Retina (tissue), 1 donor: ENCODE measurements at regions not wholly inside any gene's neighbourhood (a gene's known extent, or its start where the extent isn't known, plus 50 kb on each side); places are given as distances from the start of the nearest gene placed in this dataset.
A peak's percentile ranks its signal among the peaks of the same experiment; 100 is the strongest.

Experiments used
- DNase-seq: peaks from one replicate; pipeline ENCODE4 v3.0.0-alpha.2; 2016

DNA sequence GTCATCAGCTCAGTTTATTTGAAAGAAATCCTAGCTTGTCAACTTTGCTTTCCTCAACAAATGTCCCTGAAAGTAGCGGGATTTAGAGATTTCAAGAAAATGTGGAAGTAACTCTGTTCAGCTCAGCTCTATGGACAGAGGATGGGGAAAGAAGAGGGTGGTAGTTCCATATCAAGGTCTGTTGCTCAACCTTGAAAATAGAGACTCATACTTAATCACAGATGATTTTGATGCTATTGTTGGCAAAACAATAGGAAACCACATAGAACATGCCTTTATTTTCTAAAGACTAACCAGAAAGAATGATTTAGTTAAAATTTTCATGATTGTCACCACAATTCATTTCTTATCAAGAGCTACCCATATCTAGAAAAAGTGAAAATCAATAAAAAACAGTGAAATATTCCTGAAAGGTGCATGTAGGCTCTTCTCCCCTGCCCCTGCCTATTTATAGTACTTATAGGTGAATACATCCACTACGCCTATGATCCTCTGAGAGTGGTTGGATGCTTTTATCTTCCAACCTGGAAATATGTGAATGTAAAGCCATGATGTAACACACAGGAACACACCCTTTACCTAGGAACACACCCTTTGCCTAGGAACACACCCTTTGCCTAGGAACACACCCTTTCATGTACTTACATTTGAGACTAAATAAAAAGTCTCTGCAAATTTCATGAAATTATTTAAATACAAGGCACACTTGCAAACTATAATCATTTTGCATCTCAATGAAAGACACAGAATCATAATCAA is 65.8 kb downstream of the ETAA1 start:
- no peak for DNase-seq

GRCh38 chr2:67463810-67464209 is 66.7 kb downstream of the ETAA1 start:
- no peak for DNase-seq

GRCh38 chr2:67465623-67466022 is 68.5 kb downstream of the ETAA1 start:
- DNase-seq = no peak

GRCh38 chr2:67466734-67467133 is 69.6 kb downstream of the ETAA1 start:
- no peak for DNase-seq

DNA sequence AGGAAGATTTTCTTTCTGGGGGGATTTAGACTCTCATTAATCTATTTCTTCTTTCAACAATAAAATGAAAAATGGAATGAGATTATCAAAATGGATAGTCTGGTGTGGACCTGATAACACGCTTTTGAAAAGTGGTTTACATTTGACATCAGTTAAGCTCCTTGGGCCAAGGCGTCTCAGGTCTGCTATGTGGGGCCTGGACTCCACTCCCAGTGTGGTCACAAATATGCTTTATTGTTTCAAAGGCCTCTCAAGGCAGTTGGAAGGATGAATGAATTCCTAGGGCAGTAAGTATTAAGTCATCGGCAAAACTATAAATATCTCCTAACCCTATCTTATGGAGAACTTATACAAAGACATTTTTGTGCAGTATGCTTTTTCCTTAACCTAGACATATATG is 74.5 kb downstream of the ETAA1 start:
- no peak for DNase-seq

- DNase-seq = no peak
Measured at GRCh38 chr2:67476809-67477790, 80.0 kb downstream of the ETAA1 start.

- DNase-seq = no peak
Measured at GRCh38 chr2:67479261-67479660, 82.1 kb downstream of the ETAA1 start.

GRCh38 chr2:67485431-67485830 is 88.3 kb downstream of the ETAA1 start:
- DNase-seq = no peak

GRCh38 chr2:67486041-67486796 is 89.1 kb downstream of the ETAA1 start:
- DNase-seq = no peak

- no peak for DNase-seq
Measured at GRCh38 chr2:67487993-67488392, 90.9 kb downstream of the ETAA1 start.

GRCh38 chr2:67489396-67489795 is 92.3 kb downstream of the ETAA1 start:
- DNase-seq = no peak

GRCh38 chr2:67498931-67499330 is 101.8 kb downstream of the ETAA1 start:
- no peak for DNase-seq

GRCh38 chr2:67499989-67500388 is 102.9 kb downstream of the ETAA1 start:
- no peak for DNase-seq

- DNase-seq = no peak
Measured at GRCh38 chr2:67500541-67500940, 103.4 kb downstream of the ETAA1 start.

DNA sequence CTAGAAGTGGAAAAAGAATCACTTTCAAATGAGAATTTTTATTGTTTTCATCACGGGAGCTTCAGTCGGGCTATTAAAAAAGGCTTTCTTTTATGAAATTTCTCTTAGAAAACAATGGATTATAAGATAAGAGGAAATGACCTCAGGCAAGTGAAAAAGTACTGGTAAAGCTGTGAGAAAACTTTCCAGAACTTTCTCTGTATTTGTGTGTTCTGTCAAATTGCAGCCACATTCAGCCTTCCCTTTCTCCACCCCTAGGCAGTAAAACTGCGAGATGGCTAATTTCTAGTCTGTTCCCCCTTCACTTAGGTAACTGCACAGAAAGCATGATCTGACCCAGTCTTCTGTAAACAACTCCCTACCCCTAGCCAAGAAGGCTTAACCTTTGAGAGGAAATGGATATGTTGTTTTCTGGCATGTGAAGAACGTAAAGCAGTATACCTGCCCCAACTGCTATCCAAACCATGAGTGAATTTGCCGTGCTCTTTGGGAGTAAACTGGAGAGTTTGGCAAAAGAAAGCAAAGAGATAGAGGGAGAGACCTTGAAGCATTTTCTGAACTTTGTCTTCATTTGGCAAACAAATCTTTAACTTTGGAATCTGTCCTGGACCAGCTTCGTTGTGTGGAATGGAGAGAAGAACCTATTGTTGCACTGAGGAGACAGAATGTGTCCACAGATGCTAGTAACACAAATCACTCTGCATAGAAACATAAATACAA is 105.4 kb downstream of the ETAA1 start:
- DNase-seq = no peak

- DNase-seq = no peak
Measured at GRCh38 chr2:67503066-67503795, 106.1 kb downstream of the ETAA1 start.

GRCh38 chr2:67510745-67511144 is 113.6 kb downstream of the ETAA1 start:
- no peak for DNase-seq

DNA sequence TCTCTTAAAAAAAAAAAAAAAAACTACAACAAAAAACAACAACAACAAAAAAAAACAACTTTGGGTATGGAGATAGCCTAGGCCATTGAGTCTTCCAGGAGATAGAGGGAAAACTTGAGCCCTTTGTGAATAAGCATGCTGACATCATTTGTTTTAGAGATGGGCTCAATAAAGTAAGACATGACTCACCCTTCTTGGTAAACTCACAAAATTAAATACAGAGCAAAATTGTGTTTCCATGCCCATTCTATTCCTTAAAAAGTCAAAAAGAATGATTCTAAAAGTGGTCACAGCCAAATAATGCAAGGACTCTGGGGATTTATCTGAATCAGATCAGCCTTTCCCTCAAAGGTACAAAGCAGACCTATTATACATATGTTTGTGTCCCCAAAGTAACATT is 117.4 kb downstream of the ETAA1 start:
- DNase-seq = no peak

DNA sequence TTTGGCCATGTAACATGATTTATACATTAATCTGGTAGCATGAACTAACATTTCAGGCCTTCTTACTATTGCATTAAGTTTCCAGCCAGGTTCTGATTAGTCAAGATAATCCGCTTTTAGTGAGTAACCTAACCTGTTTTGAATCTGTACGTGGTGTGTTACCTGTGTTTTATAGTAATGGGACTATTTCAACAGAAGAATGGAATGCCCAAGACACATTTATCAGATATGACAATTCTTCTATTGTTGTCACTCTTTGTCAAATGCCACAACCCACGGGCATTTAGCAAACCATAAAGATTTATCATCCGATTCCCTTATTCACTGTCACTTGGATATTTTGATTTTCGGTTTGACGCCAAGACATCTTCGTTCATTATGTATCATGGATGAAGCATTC is 117.9 kb downstream of the ETAA1 start:
- DNase-seq = no peak

- peak; percentile 13 for DNase-seq
Measured at GRCh38 chr2:67515538-67515937, 118.4 kb downstream of the ETAA1 start.

GRCh38 chr2:67516362-67516761 is 119.2 kb downstream of the ETAA1 start:
- peak; percentile 33 for DNase-seq
